GM12872 (cell line): ENCODE measurements at regions not wholly inside any gene's neighbourhood (a gene's known extent, or its start where the extent isn't known, plus 50 kb on each side); places are given as distances from the start of the nearest gene placed in this dataset.

Experiments used
- TF ChIP-seq, protein P1 (sequence below): IDR thresholded peaks from 3 replicates; pipeline ENCODE4 v1.5.1; 2011; ENCODE audit warnings: low read depth, mild to moderate bottlenecking, low read length, moderate library complexity; ENCODE audit not compliant: insufficient read depth

DNA sequence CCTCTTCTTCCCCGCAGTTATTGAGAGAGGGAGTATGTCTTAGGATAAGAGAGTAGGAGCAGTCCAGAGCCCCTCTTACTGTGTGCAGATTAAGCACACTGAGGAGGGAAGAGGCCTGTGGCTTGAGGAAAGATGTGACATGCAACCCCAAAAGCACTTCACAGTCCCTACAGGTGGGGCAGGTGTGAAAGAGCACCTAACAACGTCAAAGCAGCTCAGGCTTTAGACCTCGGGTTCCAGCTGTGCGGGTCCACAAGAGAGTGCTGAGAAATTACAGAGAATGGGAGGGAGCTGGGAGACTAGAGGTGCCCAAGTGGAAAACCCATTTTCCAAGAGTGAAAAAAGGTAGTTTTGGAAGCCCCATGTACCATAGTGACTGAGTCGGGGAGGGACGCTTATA lies 127.6 kb downstream of the SLC25A47 start:
- TF ChIP-seq, protein P1, sequence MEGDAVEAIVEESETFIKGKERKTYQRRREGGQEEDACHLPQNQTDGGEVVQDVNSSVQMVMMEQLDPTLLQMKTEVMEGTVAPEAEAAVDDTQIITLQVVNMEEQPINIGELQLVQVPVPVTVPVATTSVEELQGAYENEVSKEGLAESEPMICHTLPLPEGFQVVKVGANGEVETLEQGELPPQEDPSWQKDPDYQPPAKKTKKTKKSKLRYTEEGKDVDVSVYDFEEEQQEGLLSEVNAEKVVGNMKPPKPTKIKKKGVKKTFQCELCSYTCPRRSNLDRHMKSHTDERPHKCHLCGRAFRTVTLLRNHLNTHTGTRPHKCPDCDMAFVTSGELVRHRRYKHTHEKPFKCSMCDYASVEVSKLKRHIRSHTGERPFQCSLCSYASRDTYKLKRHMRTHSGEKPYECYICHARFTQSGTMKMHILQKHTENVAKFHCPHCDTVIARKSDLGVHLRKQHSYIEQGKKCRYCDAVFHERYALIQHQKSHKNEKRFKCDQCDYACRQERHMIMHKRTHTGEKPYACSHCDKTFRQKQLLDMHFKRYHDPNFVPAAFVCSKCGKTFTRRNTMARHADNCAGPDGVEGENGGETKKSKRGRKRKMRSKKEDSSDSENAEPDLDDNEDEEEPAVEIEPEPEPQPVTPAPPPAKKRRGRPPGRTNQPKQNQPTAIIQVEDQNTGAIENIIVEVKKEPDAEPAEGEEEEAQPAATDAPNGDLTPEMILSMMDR: no peak

DNA sequence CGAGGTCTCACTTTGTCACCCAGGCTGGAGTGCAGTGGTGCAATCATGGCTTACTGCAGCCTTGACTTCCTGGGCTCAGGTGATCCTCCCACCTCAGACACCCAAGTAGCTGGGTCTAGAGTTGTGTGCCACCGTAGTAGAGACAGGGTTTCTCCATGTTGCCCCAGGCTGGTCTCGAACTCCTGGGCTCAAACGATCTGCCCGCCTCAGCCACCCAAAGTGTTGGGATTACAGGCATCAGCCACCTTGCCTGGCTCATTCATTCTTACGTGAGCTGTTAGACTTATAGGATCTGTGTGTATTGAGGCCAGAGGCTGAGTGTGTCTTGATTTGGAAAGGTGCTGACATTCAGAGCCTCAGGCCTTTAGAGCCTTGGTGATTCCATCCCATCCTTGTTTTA lies 128.1 kb downstream of the SLC25A47 start:
- TF ChIP-seq, protein P1: no peak

DNA sequence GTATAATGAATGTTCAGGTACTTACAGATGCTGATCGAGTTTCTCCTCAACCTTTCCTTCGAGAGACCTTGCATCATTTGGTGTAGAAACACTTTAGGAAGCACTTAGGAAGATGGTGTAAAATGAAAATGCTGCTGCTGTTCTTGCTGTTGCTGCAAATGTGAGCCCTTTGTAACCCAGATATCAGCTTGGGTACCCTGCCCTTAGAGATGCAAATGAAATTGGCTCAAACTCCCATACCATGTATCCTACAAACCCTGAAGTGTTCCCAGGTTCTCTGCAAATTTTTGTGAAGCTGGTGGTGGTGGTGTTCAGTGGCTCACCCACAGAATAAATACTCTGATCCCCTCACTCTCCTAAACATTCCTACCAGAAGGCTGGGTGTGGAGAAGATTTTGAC lies 130.8 kb downstream of the SLC25A47 start:
- TF ChIP-seq, protein P1: no peak

DNA sequence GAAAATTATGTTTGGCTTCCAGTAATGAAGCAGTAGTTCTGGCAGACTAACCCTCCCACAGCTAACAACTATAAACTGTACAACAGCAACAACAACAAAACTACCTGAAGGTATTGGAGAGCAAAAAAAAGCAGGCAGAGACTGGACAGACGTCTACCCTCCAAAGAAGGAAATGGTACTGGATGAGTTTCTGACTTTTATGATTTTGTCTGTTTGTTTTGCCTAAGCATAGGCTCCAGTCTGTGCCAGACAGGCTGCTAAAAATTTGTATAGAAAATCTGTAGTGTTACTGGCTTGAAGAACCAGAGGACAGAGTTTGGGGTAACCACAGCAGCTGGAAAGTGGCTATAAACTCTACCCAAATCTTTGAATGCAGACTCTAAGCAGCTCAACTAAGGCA lies 131.3 kb downstream of the SLC25A47 start:
- TF ChIP-seq, protein P1: no peak

DNA sequence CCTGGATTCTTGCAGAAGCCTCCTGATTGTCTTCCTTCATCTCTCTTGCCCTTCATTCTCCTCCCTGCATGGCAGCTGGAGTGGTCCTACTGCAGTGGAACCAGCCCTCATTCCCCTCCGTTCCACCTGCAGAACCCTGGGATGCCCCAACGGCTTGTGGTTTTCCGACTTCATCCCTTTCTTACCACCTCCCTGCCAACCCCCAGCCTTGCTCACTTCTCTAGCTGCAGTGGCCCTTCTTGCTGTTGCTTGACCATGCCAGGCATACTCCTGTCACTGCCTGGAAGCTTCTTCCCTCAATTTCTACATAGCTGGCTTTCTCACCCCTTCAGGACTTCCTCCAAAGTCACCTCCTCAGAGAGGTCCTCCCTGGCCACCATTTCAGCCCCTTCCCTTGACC lies 123.3 kb downstream of the BEGAIN start:
- TF ChIP-seq, protein P1: no peak

DNA sequence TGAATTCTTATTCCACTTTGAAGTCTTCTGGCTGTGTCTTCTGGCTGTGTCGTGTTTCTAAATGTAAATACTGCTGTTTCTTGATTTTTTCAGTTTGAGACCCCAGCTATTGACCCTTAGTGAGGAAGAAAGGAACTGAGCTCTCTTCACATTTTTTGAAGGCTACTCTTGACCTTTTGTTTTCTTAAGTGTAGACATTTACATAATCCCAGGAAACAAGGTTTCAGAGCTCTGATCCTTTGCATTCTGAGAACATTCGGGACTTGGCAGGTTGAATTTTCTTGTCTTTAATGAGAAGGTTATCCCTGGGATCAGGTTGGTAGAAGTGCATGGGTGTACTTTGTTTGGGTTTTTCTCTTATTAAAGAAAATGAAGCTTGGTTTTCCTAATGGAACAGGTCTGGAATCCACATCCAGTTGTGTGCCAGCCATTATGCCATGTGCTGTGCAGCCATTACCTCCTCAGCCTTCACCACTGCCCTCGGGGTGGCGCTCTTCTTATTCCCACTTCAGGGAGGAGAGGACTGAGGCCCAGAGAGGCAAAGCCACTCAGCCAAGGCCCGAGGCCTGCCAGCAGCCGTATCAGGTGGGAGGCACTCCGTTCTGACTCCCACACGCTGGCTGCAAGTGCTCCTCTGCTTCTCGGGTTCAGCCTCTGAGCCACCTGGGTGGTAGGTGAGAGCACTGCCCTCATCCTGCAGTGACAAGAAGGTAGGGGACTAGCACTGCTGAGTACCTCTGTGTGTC lies 120.9 kb downstream of the BEGAIN start:
- TF ChIP-seq, protein P1: no peak

DNA sequence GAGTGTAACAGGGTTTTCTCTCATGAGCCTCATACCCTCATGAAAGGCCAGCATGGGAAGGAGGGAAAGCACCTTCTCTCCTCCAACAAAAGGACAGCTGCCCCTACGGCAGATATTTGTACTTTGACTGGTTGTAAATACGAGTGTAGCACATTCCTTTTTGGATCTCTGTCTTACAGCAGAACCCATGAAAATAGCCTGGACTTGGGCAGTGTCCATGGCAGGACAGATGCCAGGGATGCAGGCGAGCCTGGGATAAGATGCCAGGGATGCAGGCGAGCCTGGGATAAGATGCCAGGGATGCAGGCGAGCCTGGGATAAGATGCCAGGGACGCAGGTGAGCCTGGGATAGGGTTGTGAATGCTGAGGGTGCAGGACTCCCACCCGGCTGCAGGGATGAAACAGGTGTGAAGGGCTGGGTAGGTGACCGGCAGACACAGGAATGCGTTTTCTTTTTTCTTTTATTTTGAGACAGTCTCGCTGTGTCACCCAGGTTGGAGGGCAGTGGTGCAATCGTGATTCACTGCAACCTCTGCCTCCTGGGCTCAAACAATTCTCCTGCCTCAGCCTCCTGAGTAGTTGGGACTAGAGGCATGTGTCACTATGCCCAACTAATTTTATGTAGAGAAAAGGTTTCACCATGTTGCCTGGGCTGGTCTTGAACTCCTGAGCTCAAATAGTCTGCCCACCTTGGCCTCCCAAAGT lies 120.0 kb downstream of the BEGAIN start:
- TF ChIP-seq, protein P1: no peak
